Neural crest cell (in vitro differentiated cells): ENCODE measurements at regions not wholly inside any gene's neighbourhood (a gene's known extent, or its start where the extent isn't known, plus 50 kb on each side); places are given as distances from the start of the nearest gene placed in this dataset.

ENCODE experiments used
- DNase-seq: peaks from one replicate; pipeline ENCODE4 v3.0.0; 2021; ENCODE audit warnings: low read depth, mixed read lengths, low spot score
- H3K27ac Mint-ChIP-seq: one replicate; pipeline ENCODE4 v1.8.0; 2021; ENCODE audit warnings: mild to moderate bottlenecking, mixed read lengths; ENCODE audit not compliant: unreplicated experiment
- H3K27me3 Mint-ChIP-seq: 2 replicates; pipeline ENCODE4 v1.8.0; 2021; ENCODE audit warnings: low read depth, mild to moderate bottlenecking, mixed read lengths
- H3K36me3 Mint-ChIP-seq: 2 replicates; pipeline ENCODE4 v1.8.0; 2021; ENCODE audit warnings: low read depth, mild to moderate bottlenecking, mixed read lengths
- H3K4me1 Mint-ChIP-seq: 2 replicates; pipeline ENCODE4 v1.8.0; 2021; ENCODE audit warnings: mixed read lengths
- H3K4me3 Mint-ChIP-seq: one replicate; pipeline ENCODE4 v1.8.0; 2021; ENCODE audit warnings: mild to moderate bottlenecking, mixed read lengths
- H3K9me3 Mint-ChIP-seq: 2 replicates; pipeline ENCODE4 v1.8.0; 2021; ENCODE audit warnings: mixed read lengths
- TF ChIP-seq, protein P1 (sequence below): fragments of 200-600 bp; sonication (generic); conservative IDR thresholded peaks from 2 replicates; pipeline ENCODE4 v1.5.0; 2021; ENCODE audit warnings: antibody characterized with exemption, mild to moderate bottlenecking

DNA sequence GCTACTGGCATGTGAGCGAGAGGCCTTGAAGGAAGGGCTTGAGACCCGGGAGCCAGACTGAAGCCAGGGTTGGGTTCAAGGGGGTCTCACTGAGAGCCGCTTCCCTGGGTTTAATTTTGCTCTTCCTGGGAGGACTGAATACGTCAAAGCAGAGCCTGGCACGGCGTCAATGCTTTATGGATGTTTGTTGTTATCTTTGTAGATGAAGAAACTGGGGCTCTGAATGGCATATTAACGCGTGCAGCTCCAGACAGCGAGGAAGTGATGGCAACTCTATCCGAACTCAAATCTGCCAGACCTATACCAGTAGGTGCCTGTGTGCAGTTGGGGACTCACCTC lies 152.8 kb upstream of the PARP11 start:
- peaks cover 82% of the 10 kb centered on the region for H3K4me1 Mint-ChIP-seq
- H3K4me3 Mint-ChIP-seq = peak overlapping the region; percentile 66
- H3K9me3 Mint-ChIP-seq = no peaks in the 10 kb centered on the region
- peak overlapping the region; percentile 82 for H3K27ac Mint-ChIP-seq
- TF ChIP-seq, protein P1, sequence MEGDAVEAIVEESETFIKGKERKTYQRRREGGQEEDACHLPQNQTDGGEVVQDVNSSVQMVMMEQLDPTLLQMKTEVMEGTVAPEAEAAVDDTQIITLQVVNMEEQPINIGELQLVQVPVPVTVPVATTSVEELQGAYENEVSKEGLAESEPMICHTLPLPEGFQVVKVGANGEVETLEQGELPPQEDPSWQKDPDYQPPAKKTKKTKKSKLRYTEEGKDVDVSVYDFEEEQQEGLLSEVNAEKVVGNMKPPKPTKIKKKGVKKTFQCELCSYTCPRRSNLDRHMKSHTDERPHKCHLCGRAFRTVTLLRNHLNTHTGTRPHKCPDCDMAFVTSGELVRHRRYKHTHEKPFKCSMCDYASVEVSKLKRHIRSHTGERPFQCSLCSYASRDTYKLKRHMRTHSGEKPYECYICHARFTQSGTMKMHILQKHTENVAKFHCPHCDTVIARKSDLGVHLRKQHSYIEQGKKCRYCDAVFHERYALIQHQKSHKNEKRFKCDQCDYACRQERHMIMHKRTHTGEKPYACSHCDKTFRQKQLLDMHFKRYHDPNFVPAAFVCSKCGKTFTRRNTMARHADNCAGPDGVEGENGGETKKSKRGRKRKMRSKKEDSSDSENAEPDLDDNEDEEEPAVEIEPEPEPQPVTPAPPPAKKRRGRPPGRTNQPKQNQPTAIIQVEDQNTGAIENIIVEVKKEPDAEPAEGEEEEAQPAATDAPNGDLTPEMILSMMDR = no peak
- no peak for DNase-seq
- no peaks in the 10 kb centered on the region for H3K36me3 Mint-ChIP-seq
- H3K27me3 Mint-ChIP-seq = no peaks in the 10 kb centered on the region

DNA sequence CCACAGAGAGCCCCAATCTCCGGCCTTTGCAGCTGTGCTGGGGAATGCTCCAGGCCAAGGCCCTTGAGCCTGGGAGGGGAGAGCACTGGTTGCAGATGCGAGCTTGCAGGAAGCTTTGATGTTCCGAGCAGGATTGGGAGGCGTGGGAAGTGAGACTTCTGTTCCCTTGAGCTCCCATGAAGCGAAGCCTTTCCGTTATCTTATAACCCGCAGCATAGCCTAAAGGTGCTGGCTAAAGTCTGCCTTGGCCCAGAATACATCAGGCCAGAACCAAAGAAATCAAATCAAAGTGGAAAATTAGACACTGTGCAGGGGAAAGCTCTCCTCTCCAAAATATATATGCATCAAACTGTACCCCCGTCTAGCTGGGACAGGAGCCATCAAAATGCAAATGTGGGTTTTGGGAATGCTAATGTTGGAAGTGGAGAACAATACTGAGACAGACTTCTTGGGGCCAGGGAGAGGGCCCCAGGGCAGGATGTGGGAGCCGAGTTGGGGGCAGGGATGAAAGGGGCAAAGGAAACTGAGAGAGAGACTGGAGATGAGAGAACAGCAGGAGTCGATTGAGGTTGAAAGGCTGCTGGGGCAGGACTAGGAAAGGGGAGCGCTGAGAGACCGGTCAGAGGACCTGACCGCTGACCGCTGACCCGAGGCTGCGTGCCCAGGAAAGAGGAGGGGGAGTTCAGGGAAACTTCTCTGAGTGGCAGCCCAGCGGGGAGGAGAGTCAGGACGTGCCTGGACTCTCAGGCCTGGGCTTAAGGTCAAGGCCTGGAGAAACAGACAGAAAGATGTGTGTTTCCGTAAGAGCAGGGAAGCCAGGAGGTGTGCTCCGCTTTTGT lies 152.2 kb upstream of the PARP11 start:
- Mint-ChIP-seq H3K4me3 (peak overlapping the region; percentile 66), H3K27ac (peak overlapping the region; percentile 82), H3K4me1 (peaks cover 78% of the 10 kb centered on the region), H3K9me3 (no peaks in the 10 kb centered on the region), H3K36me3 (no peaks in the 10 kb centered on the region), H3K27me3 (no peaks in the 10 kb centered on the region)
- DNase-seq = peak; percentile 64
- TF ChIP-seq, protein P1 = no peak

DNA sequence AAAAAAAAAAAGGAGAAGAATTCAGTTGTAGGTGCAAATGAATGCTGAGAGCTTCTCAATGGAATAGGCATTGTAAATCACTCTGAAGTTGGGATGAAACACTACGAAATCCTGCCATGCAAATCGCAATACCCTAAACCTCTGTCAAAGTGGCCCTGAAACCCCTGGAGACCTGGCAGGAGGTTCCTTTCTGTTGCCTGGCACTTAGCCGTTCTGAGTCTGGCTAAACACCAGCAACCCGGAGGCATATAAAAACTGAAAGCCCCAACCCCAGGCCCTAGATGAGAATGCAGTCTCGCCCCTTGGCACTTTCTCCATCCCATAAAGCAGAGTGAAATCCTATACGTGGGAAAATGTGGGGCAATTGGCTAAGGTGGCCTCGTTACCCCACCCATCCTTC lies 151.5 kb upstream of the PARP11 start:
- Mint-ChIP-seq H3K27me3 (no peaks in the 10 kb centered on the region), H3K4me1 (peaks cover 71% of the 10 kb centered on the region), H3K4me3 (peak overlapping the region; percentile 66), H3K9me3 (no peaks in the 10 kb centered on the region), H3K36me3 (no peaks in the 10 kb centered on the region), H3K27ac (peak overlapping the region; percentile 82)
- TF ChIP-seq, protein P1 = no peak
- DNase-seq = no peak

DNA sequence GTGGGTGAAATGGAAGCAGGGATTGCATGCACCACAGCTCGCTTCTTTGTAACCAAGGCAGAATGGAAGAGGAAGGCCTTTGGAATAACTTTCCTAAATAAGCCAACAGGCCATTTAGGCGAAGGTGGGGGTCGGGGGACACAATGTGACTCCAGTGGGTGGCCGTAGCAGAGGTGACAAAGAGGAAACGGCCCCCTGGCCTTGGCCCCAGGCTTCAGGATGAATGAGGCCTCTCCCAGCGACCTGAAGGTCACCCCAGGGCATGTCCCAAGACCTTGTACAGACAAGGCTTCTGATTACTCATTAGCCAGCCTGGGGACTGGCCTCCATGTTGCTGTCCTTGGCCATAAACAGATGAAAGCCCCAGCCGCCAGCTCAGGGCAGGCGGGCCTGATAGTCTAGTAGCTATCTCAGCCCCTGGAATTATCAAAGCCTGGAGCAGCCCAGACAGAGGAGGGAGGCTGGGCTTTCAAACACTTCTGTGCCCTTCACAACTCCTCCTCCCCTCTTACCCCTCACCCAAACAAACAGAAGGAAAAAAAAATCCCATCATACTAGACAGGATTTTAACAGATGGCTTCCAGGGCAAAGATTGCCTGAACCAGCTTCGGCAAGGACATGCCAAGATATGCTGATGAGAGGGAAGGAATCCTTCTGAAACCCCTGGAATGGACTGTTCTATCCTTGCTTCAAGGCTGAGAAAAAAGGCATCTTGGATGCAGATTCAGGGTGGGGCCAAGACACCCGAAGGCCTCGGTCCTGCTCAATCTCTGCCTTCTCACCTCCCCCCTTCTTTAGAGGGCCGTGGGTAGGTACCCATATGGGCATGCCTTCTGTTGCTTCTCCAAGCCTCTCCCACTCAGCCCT lies 142.3 kb upstream of the PARP11 start:
- no peak overlapping the region for H3K27ac Mint-ChIP-seq
- TF ChIP-seq, protein P1 = no peak
- no peaks in the 10 kb centered on the region for H3K27me3 Mint-ChIP-seq
- no peak overlapping the region for H3K4me3 Mint-ChIP-seq
- H3K4me1 Mint-ChIP-seq = peaks cover 30% of the 10 kb centered on the region
- DNase-seq = peak; percentile 12
- no peaks in the 10 kb centered on the region for H3K9me3 Mint-ChIP-seq
- no peaks in the 10 kb centered on the region for H3K36me3 Mint-ChIP-seq

DNA sequence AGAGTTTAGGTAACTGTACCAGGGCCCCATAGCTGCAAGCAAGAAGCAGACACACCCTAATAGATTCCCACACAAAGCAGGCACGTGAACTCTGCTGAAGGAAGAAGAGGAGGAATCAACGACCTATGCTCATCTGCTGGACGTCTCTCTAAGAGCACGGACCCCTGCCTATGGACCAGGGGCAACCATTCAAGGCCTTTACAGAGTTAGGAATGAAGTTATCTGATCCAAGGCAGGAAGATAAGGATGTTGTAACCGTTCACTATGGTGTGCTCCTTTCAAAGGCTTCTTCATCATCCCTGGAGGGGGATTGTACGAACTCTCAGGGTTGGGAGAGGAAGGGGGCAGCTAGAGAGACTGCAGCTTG lies 141.6 kb upstream of the PARP11 start:
- no peak overlapping the region for H3K27ac Mint-ChIP-seq
- H3K4me3 Mint-ChIP-seq = no peak overlapping the region

More for the DNA sequence above, 141.6 kb upstream of the PARP11 start:
- H3K36me3 Mint-ChIP-seq = no peaks in the 10 kb centered on the region
- TF ChIP-seq, protein P1 = no peak
- no peaks in the 10 kb centered on the region for H3K9me3 Mint-ChIP-seq
- peaks cover 30% of the 10 kb centered on the region for H3K4me1 Mint-ChIP-seq
- no peak for DNase-seq
- H3K27me3 Mint-ChIP-seq = no peaks in the 10 kb centered on the region
